GM18498 (cell line): ENCODE measurements at regions not wholly inside any gene's neighbourhood (a gene's known extent, or its start where the extent isn't known, plus 50 kb on each side); places are given as distances from the start of the nearest gene placed in this dataset.
A peak's percentile ranks its signal among the peaks of the same experiment; 100 is the strongest.
"Not testable (repeated sequence)": the region's sequence is repeated elsewhere in the genome, so short reads cannot be mapped to it uniquely, and the experiment has no call there.

ENCODE experiments used
- ATAC-seq: cut with Tn5 transposase; IDR thresholded peaks from one replicate; pipeline ENCODE4 v1.9.1; 2021; ENCODE audit warnings: mild to moderate bottlenecking, moderate library complexity; ENCODE audit not compliant: unreplicated experiment

DNA sequence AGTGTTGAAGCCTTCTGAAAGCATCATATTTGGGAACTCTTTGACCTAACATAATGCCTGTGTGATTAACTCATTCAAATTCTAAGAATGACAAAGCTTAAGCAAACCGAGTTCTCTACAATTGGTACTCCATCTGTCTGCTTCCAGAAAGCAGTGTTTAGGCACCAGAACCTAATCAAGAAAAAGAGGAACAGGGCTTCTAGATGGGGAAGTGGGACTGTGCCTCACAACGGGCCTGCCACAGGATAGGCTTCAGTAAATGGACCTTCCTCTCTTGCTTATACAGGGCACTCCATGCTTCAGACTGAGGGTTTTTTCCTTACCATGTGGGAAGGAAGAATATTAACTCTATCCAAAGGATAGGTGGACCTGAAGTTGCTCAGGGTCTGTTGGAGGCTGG lies 808.1 kb downstream of the XPNPEP1 start:
- ATAC-seq: no peak

GRCh38 chr10:109114579-109114978 lies 808.7 kb downstream of the XPNPEP1 start:
- no peak for ATAC-seq

DNA sequence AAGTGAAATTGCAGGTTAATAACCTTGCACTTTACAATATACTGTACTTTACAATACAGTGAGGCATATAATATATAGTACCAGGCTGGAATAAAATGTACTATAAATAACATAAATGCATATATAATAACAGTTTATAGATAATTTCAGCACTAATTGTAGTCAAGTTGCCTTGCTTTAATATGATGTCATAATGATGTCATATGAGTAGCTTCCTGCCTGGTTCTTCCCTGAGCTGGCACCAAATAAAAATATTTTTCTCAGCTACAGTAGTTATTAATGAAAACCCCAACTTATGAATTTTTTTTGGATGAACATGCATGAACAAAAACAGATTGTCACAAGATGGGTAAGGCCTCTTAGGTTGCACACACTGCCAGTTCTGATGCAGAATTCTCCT lies 816.7 kb downstream of the XPNPEP1 start:
- ATAC-seq: no peak

- no peak for ATAC-seq
Measured at GRCh38 chr10:109105725-109106124, 817.6 kb downstream of the XPNPEP1 start.

GRCh38 chr10:109104806-109105205 lies 818.5 kb downstream of the XPNPEP1 start:
- ATAC-seq: no peak

- no peak for ATAC-seq
Measured at GRCh38 chr10:109103278-109103677, 820.0 kb downstream of the XPNPEP1 start.

DNA sequence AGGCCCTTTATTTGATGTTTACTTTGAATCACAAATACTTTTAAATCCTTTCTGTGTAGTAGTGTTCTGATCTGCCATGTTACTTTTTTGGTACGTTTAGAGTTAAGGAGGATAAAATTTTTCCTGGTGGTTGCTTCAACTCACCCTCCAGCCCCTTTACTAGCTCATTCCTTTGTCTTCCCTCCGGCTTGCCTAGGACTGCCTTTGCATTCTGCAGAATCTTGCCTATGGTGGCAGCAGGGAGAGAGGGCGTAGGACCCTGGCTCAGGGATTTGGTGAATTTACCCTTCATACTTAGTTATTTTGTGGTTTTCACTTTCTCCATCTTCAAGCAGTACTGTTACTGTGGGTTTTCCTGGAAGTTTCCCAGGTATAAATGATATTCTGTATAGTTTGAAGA lies 833.5 kb downstream of the XPNPEP1 start:
- ATAC-seq: no peak

- no peak for ATAC-seq
Measured at GRCh38 chr10:109071539-109071938, 851.8 kb downstream of the XPNPEP1 start.

- no peak for ATAC-seq
Measured at GRCh38 chr10:109070492-109070891, 852.8 kb downstream of the XPNPEP1 start.

GRCh38 chr10:109067031-109067430 lies 856.3 kb downstream of the XPNPEP1 start:
- no peak for ATAC-seq

GRCh38 chr10:109065821-109066220 lies 857.5 kb downstream of the XPNPEP1 start:
- no peak for ATAC-seq

DNA sequence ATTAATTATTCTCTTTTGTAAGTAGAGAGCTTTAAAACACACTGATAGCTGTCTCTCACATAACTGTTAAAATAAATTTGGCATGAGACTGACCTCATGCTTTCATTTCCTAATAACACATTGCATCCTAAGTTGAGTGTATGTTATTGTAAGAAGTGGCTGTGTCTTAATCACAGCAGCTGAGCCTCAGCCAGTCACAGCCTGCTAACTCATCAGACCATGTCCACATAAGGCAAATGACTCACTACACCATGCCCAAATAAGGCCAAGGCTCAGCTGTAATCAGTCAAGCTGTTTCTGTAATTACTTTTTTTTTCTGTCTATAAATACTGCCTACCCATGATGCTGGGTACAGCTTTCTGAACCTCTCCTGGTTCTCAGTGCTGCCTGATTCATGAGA lies 860.9 kb downstream of the XPNPEP1 start:
- ATAC-seq: peak; percentile 74

DNA sequence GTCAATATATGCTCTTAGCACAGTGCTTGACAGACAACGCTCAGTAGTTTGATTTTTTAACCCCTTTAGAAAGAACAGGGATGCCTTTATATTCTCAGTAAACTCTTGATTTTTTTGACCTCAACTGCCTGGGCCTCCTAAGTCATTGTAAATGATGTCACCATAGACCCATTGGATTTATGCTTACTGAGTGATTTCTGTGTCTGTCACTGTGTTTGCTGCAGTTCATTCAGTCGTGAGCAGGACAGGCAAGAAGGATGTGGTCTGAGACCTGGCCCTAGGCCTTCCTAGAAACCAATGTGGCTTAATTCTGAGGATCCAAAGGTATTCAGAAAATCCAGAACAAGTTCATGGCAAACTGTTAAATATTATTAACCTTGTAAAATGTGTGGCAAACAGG lies 868.1 kb downstream of the XPNPEP1 start:
- no peak for ATAC-seq

GRCh38 chr10:109047856-109048255 lies 875.5 kb downstream of the XPNPEP1 start:
- no peak for ATAC-seq

DNA sequence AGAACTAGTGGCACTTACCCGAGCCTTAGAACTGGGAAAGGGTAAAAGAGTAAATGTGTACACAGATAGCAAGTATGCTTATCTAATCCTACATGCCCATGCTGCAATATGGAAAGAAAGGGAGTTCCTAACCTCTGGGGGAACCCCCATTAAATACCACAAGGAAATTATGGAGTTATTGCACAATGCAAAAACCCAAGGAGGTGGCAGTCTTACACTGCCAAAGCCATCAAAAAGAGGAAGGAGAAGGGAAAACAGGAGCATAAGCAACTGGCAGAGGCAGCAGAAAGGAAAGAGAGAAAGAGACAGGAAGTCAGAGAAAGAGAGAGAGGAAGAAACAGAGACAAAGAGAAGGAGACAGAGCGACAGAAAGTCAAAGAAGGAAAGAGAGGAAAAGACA lies 876.9 kb downstream of the XPNPEP1 start:
- ATAC-seq: not testable (repeated sequence)

DNA sequence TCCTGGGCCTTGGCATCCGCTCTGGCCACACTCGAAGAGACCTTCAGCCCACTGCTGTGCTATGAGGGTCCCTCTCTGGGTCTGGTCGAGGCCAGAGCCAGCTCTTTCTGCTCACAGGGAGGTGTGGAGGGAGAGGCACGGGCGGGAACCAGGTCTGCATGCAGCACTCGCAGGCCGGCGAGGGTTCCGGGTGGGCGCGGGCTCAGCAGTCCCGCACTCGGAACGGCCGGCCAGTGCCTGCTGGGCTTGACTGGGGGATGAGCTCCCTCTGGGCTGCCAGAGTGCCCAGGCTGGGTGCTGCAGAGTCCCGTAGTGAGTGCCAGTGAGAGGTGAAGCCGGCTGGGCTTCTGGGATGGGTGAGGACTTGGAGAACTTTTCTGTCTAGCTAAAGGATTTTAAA lies 882.7 kb downstream of the XPNPEP1 start:
- no peak for ATAC-seq

DNA sequence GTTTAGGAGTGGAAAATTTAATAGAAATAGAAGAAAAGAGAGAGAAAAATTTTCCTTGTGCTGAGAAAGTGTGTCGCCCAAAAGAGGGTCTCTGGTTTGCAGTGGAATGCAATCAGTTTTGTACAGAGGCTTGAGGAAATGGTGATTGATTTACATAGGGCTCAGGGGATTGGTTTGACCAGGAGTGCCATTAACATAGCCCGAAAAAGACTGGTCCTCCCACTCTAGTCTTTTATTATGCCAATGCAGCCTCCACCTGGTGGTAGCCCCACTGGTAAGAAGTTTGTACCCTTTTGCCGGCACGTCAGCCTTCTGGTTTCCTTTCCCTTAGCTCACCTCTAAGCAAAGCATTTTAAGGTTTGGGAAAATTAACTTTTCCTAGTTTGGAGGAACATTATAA lies 885.3 kb downstream of the XPNPEP1 start:
- no peak for ATAC-seq

DNA sequence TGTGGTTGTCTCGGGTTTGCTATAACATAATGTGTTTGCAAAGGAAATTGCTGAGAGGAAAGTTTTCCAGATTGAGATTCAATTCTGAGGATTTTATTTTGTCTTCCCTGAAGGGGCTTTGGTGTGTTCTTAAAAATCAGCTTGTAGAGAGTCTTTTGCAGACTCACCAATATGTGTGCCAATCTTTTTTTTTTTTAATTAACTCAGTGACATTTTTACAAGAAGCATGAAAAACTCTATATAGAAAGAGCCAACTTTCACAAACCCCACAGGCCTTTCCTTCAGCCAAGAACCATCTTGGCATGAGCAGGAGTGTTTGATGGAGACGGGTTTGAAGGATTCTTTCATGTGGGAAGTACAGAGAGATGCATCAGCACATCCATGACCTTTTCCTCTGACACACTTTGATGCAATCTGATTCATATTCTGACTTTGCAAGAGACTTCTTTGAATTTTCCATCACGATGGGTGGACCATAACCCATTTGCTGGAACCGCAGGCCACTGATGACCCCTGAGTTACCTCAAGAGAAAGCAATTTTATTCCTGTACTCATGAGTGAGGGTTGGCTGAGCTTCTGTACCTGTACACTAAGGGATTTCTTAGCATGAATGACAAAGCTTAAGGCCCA lies 892.6 kb downstream of the XPNPEP1 start:
- ATAC-seq: no peak

DNA sequence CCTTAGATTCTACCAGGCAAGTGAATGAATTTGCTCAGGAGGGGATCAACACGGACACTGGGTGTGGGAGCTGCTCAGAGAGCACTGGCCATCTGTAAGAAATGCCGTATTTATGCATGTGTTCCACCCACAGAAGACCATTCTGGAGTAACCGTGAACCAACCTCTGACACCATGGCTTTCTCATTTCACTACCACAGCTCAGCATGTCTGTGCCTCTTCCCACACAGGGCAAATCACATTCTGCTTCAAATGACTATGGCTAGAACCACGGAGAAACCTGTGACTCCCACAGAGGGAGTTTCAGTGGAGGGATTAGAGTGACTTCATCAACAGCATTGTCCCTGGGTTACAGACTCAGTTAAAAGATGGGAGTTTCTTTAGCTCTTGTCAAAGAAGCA lies 893.4 kb downstream of the XPNPEP1 start:
- ATAC-seq: no peak

GRCh38 chr10:109027534-109028185 lies 895.7 kb downstream of the XPNPEP1 start:
- ATAC-seq: no peak

DNA sequence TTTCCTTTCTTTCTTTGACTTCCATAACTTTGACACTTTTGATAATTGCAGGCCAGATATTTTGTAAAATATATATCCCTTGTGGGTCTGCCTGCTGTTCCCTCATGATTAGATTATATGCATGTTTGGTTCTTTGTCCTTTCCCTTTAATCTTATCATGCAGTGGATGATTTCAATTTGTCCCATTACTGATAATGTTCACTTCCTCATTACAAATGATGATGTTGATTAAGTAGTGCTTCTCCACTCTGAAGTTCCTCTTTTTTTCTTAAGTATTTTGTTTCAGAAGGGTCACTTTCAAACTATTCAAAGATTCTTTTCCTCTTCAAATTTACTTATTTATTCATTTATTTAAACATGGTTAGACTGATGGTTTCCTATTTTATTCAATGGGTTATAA lies 898.1 kb downstream of the XPNPEP1 start:
- ATAC-seq: no peak

- no peak for ATAC-seq
Measured at GRCh38 chr10:109022417-109023049, 900.8 kb downstream of the XPNPEP1 start.
